Epithelial cell of proximal tubule (primary cell): ENCODE measurements at regions not wholly inside any gene's neighbourhood (a gene's known extent, or its start where the extent isn't known, plus 50 kb on each side); places are given as distances from the start of the nearest gene placed in this dataset.

Experiments
- DNase-seq: peaks from one replicate; pipeline ENCODE4 v3.0.0-alpha.2; 2011; ENCODE audit warnings: low read depth
- H3K4me3 ChIP-seq: 2 replicates; pipeline ENCODE4 v1.5.1; 2011; ENCODE audit warnings: low read depth, mild to moderate bottlenecking, low read length
- TF ChIP-seq, protein P1 (sequence below): conservative IDR thresholded peaks from 2 replicates; pipeline ENCODE4 v1.5.1; 2012; ENCODE audit warnings: low read depth, mild to moderate bottlenecking, low read length

DNA sequence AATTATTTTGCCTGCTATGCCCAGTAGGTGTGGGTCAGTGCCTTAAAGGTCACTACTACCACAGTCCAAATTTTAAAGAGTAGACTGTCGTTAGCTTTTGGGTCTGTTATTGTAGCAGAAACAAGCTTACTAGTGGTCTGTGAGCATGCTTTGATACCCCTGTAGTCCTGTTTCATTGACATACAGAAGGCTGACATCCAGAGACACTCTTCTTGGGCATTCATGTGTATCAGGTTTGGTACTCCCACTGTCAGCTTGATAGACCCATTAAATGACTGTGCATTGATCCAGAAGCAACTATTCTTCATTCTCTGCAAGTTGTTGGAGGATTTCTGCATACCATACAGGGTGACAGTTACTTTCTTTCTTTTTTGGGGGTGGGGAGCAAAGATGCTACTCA lies 884.4 kb upstream of the CELF2 start:
- no peak for DNase-seq

DNA sequence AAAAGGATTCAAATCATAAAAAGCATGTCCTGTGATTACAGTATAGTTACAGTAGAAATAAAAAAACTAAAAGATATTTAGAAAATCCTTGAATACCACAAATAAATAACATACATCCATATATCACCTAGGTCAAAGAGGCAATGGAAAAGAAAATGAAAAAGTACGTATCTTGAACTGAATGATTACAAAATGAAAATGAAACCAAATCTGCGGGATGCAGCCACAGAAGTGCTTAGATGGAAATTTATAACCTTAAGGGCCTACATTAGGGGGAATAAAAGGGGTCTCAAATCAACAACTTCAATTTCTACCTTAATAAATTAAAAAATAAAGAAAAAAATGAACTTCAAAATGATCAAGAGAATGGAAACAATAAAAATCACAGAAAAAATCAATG lies 879.0 kb upstream of the CELF2 start:
- H3K4me3 ChIP-seq: no peak overlapping the region
- TF ChIP-seq, protein P1, sequence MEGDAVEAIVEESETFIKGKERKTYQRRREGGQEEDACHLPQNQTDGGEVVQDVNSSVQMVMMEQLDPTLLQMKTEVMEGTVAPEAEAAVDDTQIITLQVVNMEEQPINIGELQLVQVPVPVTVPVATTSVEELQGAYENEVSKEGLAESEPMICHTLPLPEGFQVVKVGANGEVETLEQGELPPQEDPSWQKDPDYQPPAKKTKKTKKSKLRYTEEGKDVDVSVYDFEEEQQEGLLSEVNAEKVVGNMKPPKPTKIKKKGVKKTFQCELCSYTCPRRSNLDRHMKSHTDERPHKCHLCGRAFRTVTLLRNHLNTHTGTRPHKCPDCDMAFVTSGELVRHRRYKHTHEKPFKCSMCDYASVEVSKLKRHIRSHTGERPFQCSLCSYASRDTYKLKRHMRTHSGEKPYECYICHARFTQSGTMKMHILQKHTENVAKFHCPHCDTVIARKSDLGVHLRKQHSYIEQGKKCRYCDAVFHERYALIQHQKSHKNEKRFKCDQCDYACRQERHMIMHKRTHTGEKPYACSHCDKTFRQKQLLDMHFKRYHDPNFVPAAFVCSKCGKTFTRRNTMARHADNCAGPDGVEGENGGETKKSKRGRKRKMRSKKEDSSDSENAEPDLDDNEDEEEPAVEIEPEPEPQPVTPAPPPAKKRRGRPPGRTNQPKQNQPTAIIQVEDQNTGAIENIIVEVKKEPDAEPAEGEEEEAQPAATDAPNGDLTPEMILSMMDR: no peak
- DNase-seq: no peak

More for the DNA sequence above, 884.4 kb upstream of the CELF2 start:
- TF ChIP-seq, protein P1: no peak
- H3K4me3 ChIP-seq: no peak overlapping the region

DNA sequence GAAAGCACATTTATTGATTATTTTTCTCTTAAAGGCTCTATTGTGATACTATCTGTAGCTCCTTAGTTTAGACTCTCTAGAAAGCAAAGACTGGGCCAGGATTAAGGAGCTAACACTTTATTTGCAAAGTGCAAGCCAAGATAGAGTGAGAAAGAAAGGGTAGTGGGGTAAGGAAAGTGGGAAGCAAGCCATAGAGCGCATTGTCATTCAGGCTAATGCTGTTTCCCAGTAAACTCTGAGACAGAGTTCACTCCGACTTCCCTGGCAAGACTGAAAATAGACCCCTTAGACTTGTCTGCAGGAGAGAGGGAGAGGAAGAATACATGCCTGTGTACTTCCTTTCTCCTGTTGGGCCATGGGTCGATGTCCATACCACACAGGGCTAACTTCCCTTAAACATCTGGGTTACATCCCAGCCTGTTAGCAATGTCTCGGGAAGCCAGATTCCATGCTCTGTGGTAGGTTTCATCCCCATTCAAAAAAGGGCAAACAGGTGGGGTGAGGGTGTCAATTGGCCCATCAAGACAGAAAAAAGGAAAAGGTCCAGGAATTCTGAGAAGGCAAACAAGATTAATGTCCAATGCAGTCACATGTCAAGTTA lies 875.8 kb upstream of the CELF2 start:
- TF ChIP-seq, protein P1: no peak
- no peak overlapping the region for H3K4me3 ChIP-seq
- DNase-seq: no peak

DNA sequence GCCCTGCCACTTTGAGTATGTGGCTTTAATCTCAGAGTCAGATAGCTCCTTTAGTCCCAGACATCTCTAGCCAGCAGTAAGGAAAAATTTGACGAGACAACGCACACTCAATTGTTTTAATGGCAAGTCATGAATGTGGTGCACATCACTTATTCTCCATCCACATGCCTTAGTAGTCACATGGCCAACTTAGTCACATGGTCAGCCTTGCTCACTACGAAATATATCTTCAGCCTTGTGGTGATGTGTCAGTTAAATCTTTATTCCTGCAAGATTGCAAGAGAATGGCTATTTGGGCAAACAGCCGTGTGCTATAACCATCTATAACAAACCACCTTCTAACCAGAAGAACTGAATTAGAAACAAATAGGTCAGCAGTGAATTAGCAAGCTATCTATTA lies 871.1 kb upstream of the CELF2 start:
- H3K4me3 ChIP-seq: no peak overlapping the region
- DNase-seq: no peak
- TF ChIP-seq, protein P1: no peak

DNA sequence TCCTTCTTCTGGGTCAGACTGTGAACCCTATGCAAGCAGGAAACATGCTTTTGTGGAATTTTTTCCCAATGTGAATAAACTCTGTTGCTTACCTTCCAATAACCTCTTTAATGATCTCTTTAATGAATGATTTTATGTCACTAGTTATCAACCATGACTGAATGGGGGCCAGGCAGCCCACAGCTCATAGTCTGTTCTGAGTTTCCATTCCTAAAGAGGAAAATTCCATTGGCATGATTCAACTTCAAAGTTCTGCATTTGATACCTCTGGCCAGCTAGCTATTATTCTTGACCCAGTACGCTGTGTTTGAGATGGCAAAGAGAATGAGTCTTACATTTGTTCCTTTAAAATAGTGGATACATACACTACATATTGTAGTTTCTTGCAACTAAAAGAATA lies 867.8 kb upstream of the CELF2 start:
- TF ChIP-seq, protein P1: no peak
- no peak overlapping the region for H3K4me3 ChIP-seq
- no peak for DNase-seq

DNA sequence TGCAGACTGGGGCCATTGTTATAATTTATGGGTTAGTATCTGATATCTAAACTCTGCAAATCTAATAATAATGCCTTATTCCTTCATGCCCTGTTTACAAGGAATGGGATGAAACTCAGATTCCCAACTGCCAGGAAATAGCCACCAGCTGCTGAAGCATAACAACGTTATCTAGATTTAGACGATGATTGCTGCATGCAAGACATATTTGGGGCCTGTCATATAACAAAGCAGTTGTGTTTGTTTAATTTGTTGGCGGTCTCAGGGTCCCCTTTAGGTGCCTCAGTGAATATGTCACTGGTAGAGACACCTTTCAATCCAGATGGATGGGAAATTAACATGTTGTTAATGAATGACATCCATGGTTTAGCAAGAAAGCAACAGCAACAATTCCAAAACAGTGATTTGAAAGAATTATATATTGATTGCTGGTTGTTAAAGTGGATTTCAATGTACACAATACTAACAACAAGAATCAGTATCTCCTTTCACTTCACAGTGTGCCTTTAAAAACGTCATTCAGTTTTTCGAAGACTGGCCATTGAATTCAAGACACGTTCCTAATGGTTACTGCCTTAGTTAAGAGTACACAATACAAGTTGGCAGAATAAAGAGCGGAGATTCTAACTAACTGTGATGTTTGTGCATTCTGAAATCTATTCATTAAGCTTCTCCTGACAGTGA lies 860.6 kb upstream of the CELF2 start:
- no peak for DNase-seq
- no peak overlapping the region for H3K4me3 ChIP-seq
- TF ChIP-seq, protein P1: no peak

DNA sequence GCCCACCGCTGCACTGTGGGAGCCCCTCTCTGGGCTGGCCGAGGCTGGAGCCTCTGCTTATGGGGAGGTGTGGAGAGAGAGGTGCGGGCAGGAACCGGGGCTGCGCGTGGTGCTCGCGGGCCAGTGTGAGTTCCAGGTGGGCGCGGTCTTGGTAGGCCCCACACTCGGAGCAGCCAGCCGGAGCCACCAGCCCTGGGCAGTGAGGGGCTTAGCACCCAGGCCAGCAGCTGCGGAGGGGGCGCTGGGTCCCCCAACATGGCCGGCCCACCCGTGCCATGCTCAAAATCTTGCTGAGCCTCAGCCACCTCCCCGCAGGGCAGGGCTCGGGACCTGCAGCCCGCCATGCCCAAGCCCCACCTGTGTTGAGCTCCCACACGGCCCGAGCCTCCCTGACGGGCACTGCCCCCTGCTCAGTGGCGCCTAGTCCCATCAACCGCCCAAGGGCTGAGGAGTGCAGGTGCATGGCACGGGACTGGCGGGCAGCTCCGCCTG lies 856.8 kb upstream of the CELF2 start:
- no peak for DNase-seq
- no peak overlapping the region for H3K4me3 ChIP-seq
- TF ChIP-seq, protein P1: no peak
